ENCODE measurements at regions not wholly inside any gene's neighbourhood (a gene's known extent, or its start where the extent isn't known, plus 50 kb on each side); places are given as distances from the start of the nearest gene placed in this dataset.
"Not testable (repeated sequence)": the region's sequence is repeated elsewhere in the genome, so short reads cannot be mapped to it uniquely, and the experiment has no call there.

GRCh38 chrY:12296460-12296859 is 404.6 kb upstream of the USP9Y start:
- no peak overlapping the region for H3K4me3 ChIP-seq (ENCODE audit: low read depth, poor library complexity, severe bottlenecking)
- whole genome bisulfite sequencing, 2 donors, result 100% methylated on average over 1 of the region's 1 CpG; no CpG with 5 or more reads in 1 of the 2 donors
- TF ChIP-seq CTCF (IDR thresholded peaks at IDR 0.05) (no peak), POLR2A (IDR thresholded peaks at IDR 0.05) (no peak)
- intact Hi-C loops (cut with DNase I; ENCODE audit: low total_unique reads), result no loop called here
- DNase-seq (ENCODE audit: low spot score in 2 of 2), result no peak

- 84% methylated on average over 5 of the region's 9 CpGs; no CpG with 5 or more reads in 1 of the 2 donors for WGBS, 2 donors
- intact Hi-C loops (cut with DNase I; ENCODE audit: low total_unique reads); H3K4me3 ChIP-seq (ENCODE audit: low read depth, poor library complexity, severe bottlenecking); DNase-seq (ENCODE audit: low spot score in 2 of 2): not testable (repeated sequence)
Measured at GRCh38 chrY:12299796-12300195, 401.2 kb upstream of the USP9Y start.

- WGBS, 2 donors, result 85% methylated on average over 4 of the region's 4 CpGs; no CpG with 5 or more reads in 1 of the 2 donors
Measured at GRCh38 chrY:12303464-12303863, 397.6 kb upstream of the USP9Y start.

GRCh38 chrY:12305456-12305855 is 395.6 kb upstream of the USP9Y start:
- DNase-seq (ENCODE audit: low spot score in 2 of 2), result no peak
- 81% methylated on average over 4 of the region's 4 CpGs; no CpG with 5 or more reads in 1 of the 2 donors for WGBS, 2 donors
- intact Hi-C loops (cut with DNase I; ENCODE audit: low total_unique reads), result no loop called here

More at GRCh38 chrY:12303464-12303863, 397.6 kb upstream of the USP9Y start:
- intact Hi-C loops (cut with DNase I; ENCODE audit: low total_unique reads), result no loop called here
- no peak for DNase-seq (ENCODE audit: low spot score in 2 of 2)
- TF ChIP-seq POLR2A (IDR thresholded peaks at IDR 0.05), result no peak
- TF ChIP-seq CTCF (IDR thresholded peaks at IDR 0.05), result no peak
- H3K4me3 ChIP-seq (ENCODE audit: low read depth, poor library complexity, severe bottlenecking), result no peak overlapping the region

GRCh38 chrY:12309212-12309611 is 391.8 kb upstream of the USP9Y start:
- intact Hi-C loops (cut with DNase I; ENCODE audit: low total_unique reads), result no loop called here
- 31% methylated on average over 10 of the region's 10 CpGs; no CpG with 5 or more reads in 1 of the 2 donors for WGBS, 2 donors
- H3K4me3 ChIP-seq (ENCODE audit: low read depth, poor library complexity, severe bottlenecking), result no peak overlapping the region
- TF ChIP-seq CTCF (IDR thresholded peaks at IDR 0.05) (no peak), POLR2A (IDR thresholded peaks at IDR 0.05) (no peak)
- no peak for DNase-seq (ENCODE audit: low spot score in 2 of 2)

More at GRCh38 chrY:12305456-12305855, 395.6 kb upstream of the USP9Y start:
- no peak for TF ChIP-seq POLR2A (IDR thresholded peaks at IDR 0.05)
- TF ChIP-seq CTCF (IDR thresholded peaks at IDR 0.05), result no peak
- H3K4me3 ChIP-seq (ENCODE audit: low read depth, poor library complexity, severe bottlenecking), result no peak overlapping the region

- intact Hi-C loops (cut with DNase I; ENCODE audit: low total_unique reads), result no loop called here
- TF ChIP-seq POLR2A (IDR thresholded peaks at IDR 0.05) (no peak), CTCF (IDR thresholded peaks at IDR 0.05) (no peak)
Measured at GRCh38 chrY:12310832-12311231, 390.2 kb upstream of the USP9Y start.

More at GRCh38 chrY:12310832-12311231, 390.2 kb upstream of the USP9Y start:
- DNase-seq (ENCODE audit: low spot score in 2 of 2), result no peak
- H3K4me3 ChIP-seq (ENCODE audit: low read depth, poor library complexity, severe bottlenecking), result no peak overlapping the region
- 93% methylated on average over 5 of the region's 5 CpGs; no CpG with 5 or more reads in 1 of the 2 donors for WGBS, 2 donors
